ENCODE measurements at regions not wholly inside any gene's neighbourhood (a gene's known extent, or its start where the extent isn't known, plus 50 kb on each side); places are given as distances from the start of the nearest gene placed in this dataset.

DNA sequence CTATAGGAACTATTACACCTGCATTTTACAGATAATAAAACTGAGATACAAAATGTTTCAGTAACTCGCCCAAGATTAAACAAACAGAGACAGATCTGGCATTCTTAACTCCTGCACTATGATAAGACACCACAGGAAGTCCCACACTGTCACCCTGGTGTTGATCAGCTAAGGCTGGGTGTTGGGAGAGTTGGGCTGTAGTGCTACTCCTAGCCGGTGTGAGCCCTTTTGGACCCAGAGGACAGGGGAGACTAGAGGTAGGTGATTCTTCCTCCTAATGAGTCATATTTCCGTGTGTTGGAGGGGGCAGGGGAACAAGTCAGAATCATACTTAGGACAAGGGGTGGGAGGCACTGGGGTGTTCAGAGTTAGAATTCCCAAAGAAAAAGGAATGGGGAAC, 353.2 kb upstream of the TENM4 start:
- no peak for DNase-seq

- no peak for DNase-seq
Measured at GRCh38 chr11:79786961-79787360, 346.1 kb upstream of the TENM4 start.

DNA sequence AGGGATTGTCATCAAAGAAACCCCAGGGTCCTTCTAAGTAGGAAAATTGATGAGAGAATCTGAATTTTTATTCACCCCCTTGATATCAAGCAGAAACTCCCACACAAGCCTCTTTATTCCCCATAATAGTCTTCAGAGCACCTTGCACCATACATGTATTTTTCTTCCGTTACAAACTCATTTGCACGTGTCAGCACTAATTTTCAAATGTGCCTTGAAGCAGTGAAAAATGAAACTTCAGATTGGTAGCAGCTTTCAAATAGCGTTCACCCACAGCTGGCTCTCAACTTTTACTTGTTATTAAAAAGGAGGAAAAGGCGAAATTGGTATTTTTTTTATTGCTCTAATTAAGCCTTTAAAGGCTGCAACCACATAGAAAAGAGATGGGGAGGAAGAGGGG, 343.0 kb upstream of the TENM4 start:
- DNase-seq, result no peak

- no peak for DNase-seq
Measured at GRCh38 chr11:79768343-79768742, 327.5 kb upstream of the TENM4 start.

DNA sequence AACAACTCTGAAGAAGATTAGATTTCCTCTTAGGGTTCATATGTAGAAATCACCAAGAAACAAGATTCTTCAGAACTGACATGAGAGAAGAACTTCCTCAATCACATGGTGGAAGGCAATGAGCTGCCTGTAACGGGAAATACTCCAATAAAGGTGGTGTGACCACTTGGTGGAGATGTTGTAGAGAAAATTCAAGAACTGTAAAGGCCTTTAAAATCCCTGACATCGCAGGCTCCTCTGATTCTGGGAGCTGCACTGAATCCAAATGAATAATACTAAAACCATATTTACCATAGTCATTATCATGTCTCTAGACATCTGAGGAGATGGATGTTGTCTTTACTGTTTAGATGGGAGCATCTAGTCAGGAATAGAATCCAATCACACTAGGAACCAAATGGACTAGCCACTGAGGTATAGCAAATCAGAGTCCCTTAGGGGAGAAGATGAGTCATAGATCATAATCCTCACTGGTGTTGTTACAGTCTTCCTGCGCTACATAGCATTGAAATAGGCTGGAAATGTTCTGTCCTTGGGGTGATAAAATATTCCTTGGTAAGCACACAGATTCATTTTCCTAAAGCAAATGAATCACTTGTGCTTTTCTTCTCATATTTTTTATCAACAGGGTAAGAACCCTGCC, 321.6 kb upstream of the TENM4 start:
- no peak for DNase-seq

GRCh38 chr11:79758325-79758724, 317.5 kb upstream of the TENM4 start:
- no peak for DNase-seq

DNA sequence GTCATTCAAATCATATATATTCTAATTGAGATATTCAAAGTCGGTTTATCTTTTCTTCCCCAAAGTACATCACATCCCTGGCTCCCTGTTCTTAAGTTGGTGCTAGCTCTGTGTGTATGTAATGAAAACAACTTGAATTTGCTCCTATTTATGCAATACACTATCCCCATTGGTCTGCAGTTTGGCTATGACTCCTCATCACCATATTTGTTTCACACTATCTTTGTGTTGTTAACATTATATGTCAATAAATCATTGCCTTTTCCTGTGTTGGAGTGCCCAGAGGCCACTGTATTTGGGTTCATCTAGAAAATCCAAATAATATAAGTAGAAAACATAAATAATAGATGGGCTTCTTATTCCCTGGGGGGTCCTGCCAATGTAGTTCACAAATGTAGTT, 306.6 kb upstream of the TENM4 start:
- DNase-seq, result no peak

GRCh38 chr11:79744941-79745340, 304.1 kb upstream of the TENM4 start:
- DNase-seq, result no peak

DNA sequence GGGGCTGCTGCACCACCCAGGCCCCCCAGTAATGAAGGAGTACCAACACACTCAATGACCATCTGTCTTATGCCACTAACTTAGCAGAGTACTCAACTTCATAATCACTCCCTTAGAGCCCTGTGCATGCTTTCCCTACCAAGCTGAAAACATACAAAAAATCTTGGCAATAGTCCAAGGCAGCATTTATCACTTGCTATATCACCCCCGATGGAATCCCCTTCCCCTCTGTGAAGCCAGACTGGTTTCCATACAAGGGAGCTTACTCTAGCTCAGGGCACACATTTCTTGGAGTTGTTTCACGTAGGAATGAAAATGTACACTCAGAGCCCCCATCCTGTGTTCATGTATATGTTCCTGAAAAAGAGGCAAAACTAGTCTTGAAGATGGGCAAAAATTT, 301.3 kb upstream of the TENM4 start:
- DNase-seq, result no peak

DNA sequence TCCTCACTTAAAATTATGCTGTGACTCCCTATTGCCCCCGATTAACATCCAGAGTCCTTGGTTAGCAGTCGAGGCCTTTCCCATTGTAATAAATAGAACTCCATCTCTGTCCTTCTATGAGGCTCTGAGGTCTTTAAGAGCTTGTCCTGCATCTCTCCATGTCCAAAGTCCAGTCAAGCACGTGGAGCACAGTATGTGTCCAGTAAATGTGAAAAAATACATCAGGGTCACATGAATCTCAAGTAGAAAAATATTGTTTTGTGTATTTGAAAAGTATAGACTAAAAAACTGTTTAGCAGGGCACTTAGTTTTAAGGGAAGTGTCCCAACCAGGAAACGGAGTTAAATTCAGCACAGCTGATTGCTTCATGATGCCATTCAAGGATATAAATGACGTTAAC, 298.8 kb upstream of the TENM4 start:
- DNase-seq, result no peak

GRCh38 chr11:79727221-79727620, 286.4 kb upstream of the TENM4 start:
- DNase-seq, result no peak

DNA sequence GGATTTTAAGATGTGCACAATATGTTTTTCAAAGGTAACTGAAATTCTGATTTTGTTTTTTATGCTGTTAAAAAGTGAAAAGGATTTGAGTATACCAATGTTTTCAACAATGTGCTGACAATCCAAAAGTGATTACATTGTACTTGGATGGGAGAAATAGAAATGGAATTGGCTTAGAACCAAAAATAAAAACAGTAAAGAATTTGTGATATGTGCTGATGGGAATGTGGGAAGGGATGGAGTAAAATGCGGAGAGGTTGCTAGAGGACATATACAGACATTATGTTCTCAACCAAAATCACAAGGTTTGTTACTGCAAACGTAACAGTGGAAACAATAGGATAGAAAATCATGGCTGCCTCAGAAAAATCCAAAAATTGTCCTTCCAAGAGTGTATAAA, 279.3 kb upstream of the TENM4 start:
- no peak for DNase-seq

- no peak for DNase-seq
Measured at GRCh38 chr11:79708319-79708932, 267.6 kb upstream of the TENM4 start.

GRCh38 chr11:79705648-79706047, 264.8 kb upstream of the TENM4 start:
- DNase-seq, result no peak

DNA sequence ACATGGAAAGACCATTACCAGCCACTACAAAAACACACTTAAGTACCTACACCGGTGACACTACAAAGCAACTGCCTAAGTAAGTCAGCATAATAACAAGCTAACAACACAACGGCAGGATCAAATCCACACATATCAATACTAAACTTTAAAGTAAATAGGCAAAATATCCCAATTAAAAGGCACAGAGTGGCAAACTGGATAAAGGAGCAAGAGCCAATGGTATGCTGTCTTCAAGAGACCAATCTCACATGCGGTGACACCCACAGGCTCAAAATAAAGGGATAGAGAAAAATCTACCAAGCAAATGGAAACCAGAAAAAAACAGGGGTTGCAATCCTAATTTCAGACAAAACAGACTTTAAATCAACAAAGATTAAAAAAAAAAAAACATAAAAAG, 261.5 kb upstream of the TENM4 start:
- no peak for DNase-seq

- DNase-seq, result no peak
Measured at GRCh38 chr11:79699246-79699645, 258.4 kb upstream of the TENM4 start.

GRCh38 chr11:79697905-79698304, 257.1 kb upstream of the TENM4 start:
- peak in 1 of 5 donors; percentile 1 for DNase-seq

- DNase-seq, result no peak
Measured at GRCh38 chr11:79694368-79694767, 253.5 kb upstream of the TENM4 start.

DNA sequence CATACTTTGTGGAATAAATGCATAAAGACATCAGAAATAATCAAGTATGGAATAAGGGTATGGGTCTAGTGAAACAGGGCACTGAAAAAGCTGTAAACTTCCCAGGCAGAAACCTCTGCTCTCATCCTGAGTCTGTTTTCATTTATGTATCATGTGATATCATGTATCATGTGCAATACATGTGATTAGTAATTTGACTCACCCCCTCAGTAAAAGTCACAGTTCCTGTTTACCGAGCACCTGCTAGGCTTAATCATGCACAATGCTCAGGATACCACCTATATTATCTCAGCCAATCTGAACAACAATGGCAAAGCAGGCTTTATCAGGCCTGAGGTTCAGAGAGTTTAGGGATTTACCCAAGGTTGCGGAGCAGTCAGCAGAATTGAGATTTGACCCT, 250.6 kb upstream of the TENM4 start:
- DNase-seq, result no peak

- no peak for DNase-seq
Measured at GRCh38 chr11:79686703-79687419, 246.0 kb upstream of the TENM4 start.

GRCh38 chr11:79683930-79684329, 243.1 kb upstream of the TENM4 start:
- DNase-seq, result no peak

DNA sequence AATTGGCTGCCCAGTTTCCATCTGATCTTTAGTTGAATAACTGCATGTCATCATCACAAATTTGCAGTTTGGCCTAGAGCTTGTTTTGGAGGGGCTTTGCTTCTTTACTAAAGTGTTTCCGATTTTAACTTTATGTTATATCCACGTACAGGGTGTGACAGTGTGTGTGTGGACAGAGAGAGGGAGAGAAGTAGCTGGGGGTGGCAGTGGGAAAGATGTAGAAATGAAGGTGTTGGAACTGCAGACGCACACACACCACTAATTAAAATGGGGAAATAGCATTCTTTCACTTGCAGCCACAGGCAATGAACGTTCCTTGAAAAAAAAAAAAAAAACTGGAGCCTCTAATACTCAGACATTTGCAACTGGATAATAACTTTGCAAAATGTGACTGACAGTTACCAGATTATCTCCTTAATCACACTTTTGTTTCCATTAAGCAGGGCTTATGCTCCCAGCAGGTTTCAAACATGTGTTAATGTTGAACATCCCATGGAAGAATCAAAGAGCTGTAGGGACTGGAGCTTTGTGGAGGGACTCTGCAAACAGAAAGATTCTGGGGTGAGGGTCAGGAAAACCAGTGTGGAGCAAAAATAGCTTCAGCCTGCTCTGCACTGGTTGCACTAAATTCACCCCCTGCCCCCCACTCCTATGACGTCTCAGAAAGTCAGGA, 238.1 kb upstream of the TENM4 start:
- DNase-seq, result no peak

GRCh38 chr11:79676396-79676795, 235.6 kb upstream of the TENM4 start:
- no peak for DNase-seq

GRCh38 chr11:79675081-79675480, 234.3 kb upstream of the TENM4 start:
- DNase-seq, result no peak
